Mesendoderm (in vitro differentiated cells): ENCODE measurements at regions not wholly inside any gene's neighbourhood (a gene's known extent, or its start where the extent isn't known, plus 50 kb on each side); places are given as distances from the start of the nearest gene placed in this dataset.
A peak's percentile ranks its signal among the peaks of the same experiment; 100 is the strongest.

Experiments used
- DNase-seq: peaks from one replicate; pipeline ENCODE4 v3.0.0; 2013
- H2AK5ac ChIP-seq: 2 replicates; pipeline ENCODE4 v1.6.1; 2013; ENCODE audit warnings: low read length, inconsistent platforms
- H2BK120ac ChIP-seq: 2 replicates; pipeline ENCODE4 v1.6.1; 2013; ENCODE audit warnings: low read depth, mild to moderate bottlenecking, low read length, moderate library complexity, mixed read lengths
- H2BK15ac ChIP-seq: replicated peaks from 2 replicates; pipeline ENCODE4 v1.6.1; 2013; ENCODE audit warnings: low read depth, mild to moderate bottlenecking, moderate library complexity
- H2BK5ac ChIP-seq: 2 replicates; pipeline ENCODE4 v1.6.1; 2013; ENCODE audit warnings: low read length, inconsistent platforms
- H3K18ac ChIP-seq: 2 replicates; pipeline ENCODE4 v1.6.1; 2013; ENCODE audit warnings: mild to moderate bottlenecking, low read length, mixed read lengths
- H3K23ac ChIP-seq: one replicate; pipeline ENCODE4 v1.6.1; 2013; ENCODE audit warnings: low read length
- H3K27ac ChIP-seq: 2 replicates; pipeline ENCODE4 v1.5.1; 2013; ENCODE audit warnings: low read depth, mild to moderate bottlenecking, inconsistent platforms, low read length, moderate library complexity
- H3K27me3 ChIP-seq: 2 replicates; pipeline ENCODE4 v1.6.1; 2013; ENCODE audit warnings: low read length, control low read depth, mild to moderate bottlenecking, inconsistent platforms; ENCODE audit not compliant: insufficient read depth, poor library complexity
- H3K36me3 ChIP-seq: 2 replicates; pipeline ENCODE4 v1.6.1; 2013; ENCODE audit warnings: low read length, inconsistent platforms; ENCODE audit not compliant: control insufficient read depth, insufficient read depth
- H3K4ac ChIP-seq: one replicate; pipeline ENCODE4 v1.6.1; 2013; ENCODE audit warnings: low read depth, mild to moderate bottlenecking, low read length, moderate library complexity
- H3K4me1 ChIP-seq: 2 replicates; pipeline ENCODE4 v1.6.1; 2013; ENCODE audit warnings: low read depth, low read length, inconsistent platforms; ENCODE audit not compliant: control insufficient read depth
- H3K4me2 ChIP-seq: 2 replicates; pipeline ENCODE4 v1.6.1; 2013; ENCODE audit warnings: low read length
- H3K4me3 ChIP-seq: 2 replicates; pipeline ENCODE4 v1.5.1; 2013; ENCODE audit warnings: mild to moderate bottlenecking, low read length
- H3K56ac ChIP-seq: one replicate; pipeline ENCODE4 v1.6.1; 2013; ENCODE audit warnings: low read length
- H3K79me1 ChIP-seq: 2 replicates; pipeline ENCODE4 v1.6.1; 2013; ENCODE audit warnings: low read length, inconsistent platforms
- H3K79me2 ChIP-seq: 2 replicates; pipeline ENCODE4 v1.6.1; 2013; ENCODE audit warnings: mild to moderate bottlenecking, low read length; ENCODE audit not compliant: control insufficient read depth, insufficient read depth
- H3K9ac ChIP-seq: 2 replicates; pipeline ENCODE4 v1.6.1; 2013; ENCODE audit warnings: low read length, inconsistent platforms
- H4K5ac ChIP-seq: one replicate; pipeline ENCODE4 v1.6.1; 2013; ENCODE audit warnings: low read length
- H4K8ac ChIP-seq: one replicate; pipeline ENCODE4 v1.6.1; 2013; ENCODE audit warnings: low read depth, mild to moderate bottlenecking, control low read depth, low read length, moderate library complexity
- WGBS: extraction: QIAGEN DNeasy Blood & Tissue Kit; methylation state at CpG from one replicate; pipeline ENCODE4 v1.1.7; 2013; ENCODE audit warnings: low lambda C conversion rate, missing lambda C conversion rate; ENCODE audit not compliant: insufficient coverage; ENCODE audit errors: extremely low coverage; 5-methylcytosine and 5-hydroxymethylcytosine counted together

GRCh38 chr13:72313546-72313945, 413.9 kb downstream of the MZT1 start:
- no peak overlapping the region for H4K8ac ChIP-seq
- no peak overlapping the region for H2BK15ac ChIP-seq
- no peak overlapping the region for H3K27ac ChIP-seq
- H3K4me2 ChIP-seq: no peak overlapping the region
- H3K27me3 ChIP-seq: no peaks in the 10 kb centered on the region
- H2BK120ac ChIP-seq: no peak overlapping the region
- no peak overlapping the region for H3K23ac ChIP-seq
- no peaks in the 10 kb centered on the region for H3K79me2 ChIP-seq
- no peak overlapping the region for H3K56ac ChIP-seq
- no CpG with 5 or more reads among the region's 7 CpGs for WGBS
- no peak overlapping the region for H2BK5ac ChIP-seq
- H3K4me1 ChIP-seq: no peaks in the 10 kb centered on the region
- H3K79me1 ChIP-seq: no peaks in the 10 kb centered on the region
- DNase-seq: no peak
- H3K4me3 ChIP-seq: no peak overlapping the region
- no peak overlapping the region for H3K18ac ChIP-seq
- H2AK5ac ChIP-seq: no peak overlapping the region
- no peak overlapping the region for H3K9ac ChIP-seq
- H3K4ac ChIP-seq: no peak overlapping the region
- H4K5ac ChIP-seq: no peak overlapping the region
- no peaks in the 10 kb centered on the region for H3K36me3 ChIP-seq

- H3K4me1 ChIP-seq: no peaks in the 10 kb centered on the region
- no CpG with 5 or more reads among the region's 7 CpGs for WGBS
- no peak overlapping the region for H3K9ac ChIP-seq
- no peaks in the 10 kb centered on the region for H3K79me1 ChIP-seq
- H4K5ac ChIP-seq: no peak overlapping the region
- no peak overlapping the region for H2AK5ac ChIP-seq
- no peaks in the 10 kb centered on the region for H3K36me3 ChIP-seq
- H2BK15ac ChIP-seq: no peak overlapping the region
- H3K4me2 ChIP-seq: no peak overlapping the region
- no peak overlapping the region for H2BK120ac ChIP-seq
- no peak overlapping the region for H3K4ac ChIP-seq
- no peak overlapping the region for H3K23ac ChIP-seq
- no peak for DNase-seq
- H2BK5ac ChIP-seq: no peak overlapping the region
- H3K18ac ChIP-seq: no peak overlapping the region
- no peak overlapping the region for H3K56ac ChIP-seq
- no peaks in the 10 kb centered on the region for H3K27me3 ChIP-seq
- H3K27ac ChIP-seq: no peak overlapping the region
- no peak overlapping the region for H4K8ac ChIP-seq
- H3K79me2 ChIP-seq: no peaks in the 10 kb centered on the region
- no peak overlapping the region for H3K4me3 ChIP-seq
These were observed 423.3 kb downstream of the MZT1 start for GRCh38 chr13:72303941-72304746.

- no peak overlapping the region for H3K4me3 ChIP-seq
- no peaks in the 10 kb centered on the region for H3K27me3 ChIP-seq
- H3K4ac ChIP-seq: no peak overlapping the region
- no peak overlapping the region for H3K27ac ChIP-seq
- no peak overlapping the region for H2AK5ac ChIP-seq
- no peak overlapping the region for H4K8ac ChIP-seq
- no CpG with 5 or more reads among the region's 3 CpGs for WGBS
- no peak for DNase-seq
- H2BK120ac ChIP-seq: no peak overlapping the region
- H4K5ac ChIP-seq: no peak overlapping the region
- no peak overlapping the region for H3K4me2 ChIP-seq
- no peak overlapping the region for H3K9ac ChIP-seq
- no peaks in the 10 kb centered on the region for H3K79me1 ChIP-seq
- no peak overlapping the region for H3K18ac ChIP-seq
- H3K36me3 ChIP-seq: no peaks in the 10 kb centered on the region
- H2BK5ac ChIP-seq: no peak overlapping the region
- no peaks in the 10 kb centered on the region for H3K4me1 ChIP-seq
- no peak overlapping the region for H2BK15ac ChIP-seq
- H3K56ac ChIP-seq: no peak overlapping the region
- no peak overlapping the region for H3K23ac ChIP-seq
- H3K79me2 ChIP-seq: no peaks in the 10 kb centered on the region
These were observed 429.2 kb upstream of the DACH1 start for GRCh38 chr13:72296246-72296645.

GRCh38 chr13:72295153-72295552, 428.1 kb upstream of the DACH1 start:
- peak; percentile 16 for DNase-seq
- Histone ChIP-seq H2BK120ac (no peak overlapping the region), H3K27me3 (no peaks in the 10 kb centered on the region), H3K36me3 (no peaks in the 10 kb centered on the region), H2BK5ac (no peak overlapping the region), H3K56ac (no peak overlapping the region), H3K4me1 (no peaks in the 10 kb centered on the region), H2AK5ac (no peak overlapping the region), H3K27ac (no peak overlapping the region), H3K9ac (no peak overlapping the region), H3K4me2 (no peak overlapping the region), H4K8ac (no peak overlapping the region), H3K79me2 (no peaks in the 10 kb centered on the region), H4K5ac (no peak overlapping the region), H3K79me1 (no peaks in the 10 kb centered on the region), H3K4ac (no peak overlapping the region), H3K4me3 (no peak overlapping the region), H3K23ac (no peak overlapping the region), H3K18ac (no peak overlapping the region), H2BK15ac (no peak overlapping the region)
- WGBS: no CpG with 5 or more reads among the region's 2 CpGs

GRCh38 chr13:72293206-72293605, 426.2 kb upstream of the DACH1 start:
- H3K36me3 ChIP-seq: no peaks in the 10 kb centered on the region
- no peak overlapping the region for H3K56ac ChIP-seq
- H3K79me2 ChIP-seq: no peaks in the 10 kb centered on the region
- no peak overlapping the region for H3K23ac ChIP-seq
- H2BK120ac ChIP-seq: no peak overlapping the region
- WGBS: no CpG with 5 or more reads among the region's 1 CpG
- H3K79me1 ChIP-seq: no peaks in the 10 kb centered on the region
- H2BK15ac ChIP-seq: no peak overlapping the region
- no peak overlapping the region for H3K9ac ChIP-seq
- H4K5ac ChIP-seq: no peak overlapping the region
- no peak overlapping the region for H3K27ac ChIP-seq
- H3K4me3 ChIP-seq: no peak overlapping the region
- no peak overlapping the region for H4K8ac ChIP-seq
- no peak for DNase-seq
- H3K27me3 ChIP-seq: no peaks in the 10 kb centered on the region
- H3K4me2 ChIP-seq: no peak overlapping the region
- H2BK5ac ChIP-seq: no peak overlapping the region
- H3K4me1 ChIP-seq: no peaks in the 10 kb centered on the region
- no peak overlapping the region for H2AK5ac ChIP-seq
- no peak overlapping the region for H3K4ac ChIP-seq
- H3K18ac ChIP-seq: no peak overlapping the region
